Parathyroid adenoma (tissue), 2 donors: ENCODE measurements at regions not wholly inside any gene's neighbourhood (a gene's known extent, or its start where the extent isn't known, plus 50 kb on each side); places are given as distances from the start of the nearest gene placed in this dataset.

Experiments
- H2AFZ ChIP-seq: fragments of 300-600 bp; sonication (generic); one replicate; pipeline ENCODE4 v1.7.0; 2017; ENCODE audit warnings: antibody characterized with exemption, mild to moderate bottlenecking
- H3K27ac ChIP-seq: fragments of 300-600 bp; sonication (generic); one replicate; pipeline ENCODE4 v1.7.0; 2017
- H3K27me3 ChIP-seq: fragments of 300-600 bp; sonication (generic); one replicate; pipeline ENCODE4 v1.7.0; 2017; ENCODE audit warnings: low read length; ENCODE audit not compliant: control insufficient read depth, insufficient read depth
- H3K36me3 ChIP-seq: fragments of 300-600 bp; sonication (generic); one replicate; pipeline ENCODE4 v1.7.0; 2017; ENCODE audit warnings: low read length; ENCODE audit not compliant: control insufficient read depth, insufficient read depth
- H3K4me1 ChIP-seq: fragments of 300-600 bp; sonication (generic); one replicate; pipeline ENCODE4 v1.7.0; 2017; ENCODE audit warnings: control low read depth
- H3K4me2 ChIP-seq: fragments of 300-600 bp; sonication (generic); one replicate; pipeline ENCODE4 v1.7.0; 2017; ENCODE audit warnings: low read length
- H3K4me3 ChIP-seq: fragments of 300-600 bp; sonication (generic); one replicate; pipeline ENCODE4 v1.7.0; 2017; ENCODE audit warnings: low read depth, low read length
- H3K79me2 ChIP-seq: fragments of 300-600 bp; sonication (generic); one replicate; pipeline ENCODE4 v1.7.0; 2017; ENCODE audit warnings: control low read depth
- H3K9ac ChIP-seq: fragments of 300-600 bp; sonication (generic); one replicate; pipeline ENCODE4 v1.7.0; 2017; ENCODE audit warnings: mild to moderate bottlenecking
- H3K9me3 ChIP-seq: fragments of 300-600 bp; sonication (generic); one replicate; pipeline ENCODE4 v1.7.0; 2017; ENCODE audit warnings: low read length; ENCODE audit not compliant: control insufficient read depth
- TF ChIP-seq, protein P1 (sequence below): fragments of 300-600 bp; sonication (generic); IDR thresholded peaks from one replicate; pipeline ENCODE4 v1.7.0; 2017; ENCODE audit warnings: antibody characterized with exemption, mild to moderate bottlenecking
- donor health status: primary hyperparathyroidism.

GRCh38 chr10:28220811-28221210 lies 82.1 kb downstream of the MPP7 start:
- no peaks in the 10 kb centered on the region for H3K4me1 ChIP-seq
- H3K9ac ChIP-seq, result no peak overlapping the region
- no peaks in the 10 kb centered on the region for H3K9me3 ChIP-seq
- H3K27ac ChIP-seq, result no peak overlapping the region
- H3K27me3 ChIP-seq, result no peaks in the 10 kb centered on the region
- H3K79me2 ChIP-seq, result no peaks in the 10 kb centered on the region
- TF ChIP-seq, protein P1, sequence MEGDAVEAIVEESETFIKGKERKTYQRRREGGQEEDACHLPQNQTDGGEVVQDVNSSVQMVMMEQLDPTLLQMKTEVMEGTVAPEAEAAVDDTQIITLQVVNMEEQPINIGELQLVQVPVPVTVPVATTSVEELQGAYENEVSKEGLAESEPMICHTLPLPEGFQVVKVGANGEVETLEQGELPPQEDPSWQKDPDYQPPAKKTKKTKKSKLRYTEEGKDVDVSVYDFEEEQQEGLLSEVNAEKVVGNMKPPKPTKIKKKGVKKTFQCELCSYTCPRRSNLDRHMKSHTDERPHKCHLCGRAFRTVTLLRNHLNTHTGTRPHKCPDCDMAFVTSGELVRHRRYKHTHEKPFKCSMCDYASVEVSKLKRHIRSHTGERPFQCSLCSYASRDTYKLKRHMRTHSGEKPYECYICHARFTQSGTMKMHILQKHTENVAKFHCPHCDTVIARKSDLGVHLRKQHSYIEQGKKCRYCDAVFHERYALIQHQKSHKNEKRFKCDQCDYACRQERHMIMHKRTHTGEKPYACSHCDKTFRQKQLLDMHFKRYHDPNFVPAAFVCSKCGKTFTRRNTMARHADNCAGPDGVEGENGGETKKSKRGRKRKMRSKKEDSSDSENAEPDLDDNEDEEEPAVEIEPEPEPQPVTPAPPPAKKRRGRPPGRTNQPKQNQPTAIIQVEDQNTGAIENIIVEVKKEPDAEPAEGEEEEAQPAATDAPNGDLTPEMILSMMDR, result no peak
- H3K4me2 ChIP-seq, result no peak overlapping the region
- no peak overlapping the region for H3K4me3 ChIP-seq
- no peak overlapping the region for H2AFZ ChIP-seq
- no peaks in the 10 kb centered on the region for H3K36me3 ChIP-seq

DNA sequence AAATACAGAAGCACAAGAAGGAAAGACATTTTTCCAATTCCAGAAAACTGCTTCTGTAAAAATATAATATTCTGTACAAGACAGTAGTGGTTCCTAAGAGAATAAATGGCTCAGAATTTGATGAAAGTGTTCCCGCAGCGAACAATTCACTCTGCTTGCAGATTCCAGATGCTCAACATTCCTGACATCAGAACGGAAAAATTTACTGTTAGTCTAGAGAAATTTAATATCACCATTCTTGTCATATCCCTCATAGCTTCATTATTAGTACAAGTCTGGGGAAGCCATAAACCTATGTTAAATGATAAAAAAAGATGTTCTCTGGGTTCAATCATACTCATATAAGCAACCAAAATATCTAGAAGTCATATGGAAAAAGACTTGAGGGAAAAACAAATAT lies 83.6 kb downstream of the MPP7 start:
- Histone ChIP-seq H2AFZ (no peak overlapping the region), H3K4me2 (no peak overlapping the region), H3K9ac (no peak overlapping the region), H3K79me2 (no peaks in the 10 kb centered on the region), H3K27me3 (no peaks in the 10 kb centered on the region), H3K27ac (no peak overlapping the region), H3K4me1 (no peaks in the 10 kb centered on the region), H3K9me3 (no peaks in the 10 kb centered on the region), H3K36me3 (no peaks in the 10 kb centered on the region), H3K4me3 (no peak overlapping the region)
- TF ChIP-seq, protein P1, result no peak

GRCh38 chr10:28217848-28218247 lies 85.0 kb downstream of the MPP7 start:
- no peaks in the 10 kb centered on the region for H3K9me3 ChIP-seq
- no peak overlapping the region for H3K4me2 ChIP-seq
- no peak overlapping the region for H3K9ac ChIP-seq
- H3K4me1 ChIP-seq, result no peaks in the 10 kb centered on the region
- H3K27me3 ChIP-seq, result no peaks in the 10 kb centered on the region
- H3K4me3 ChIP-seq, result no peak overlapping the region
- no peaks in the 10 kb centered on the region for H3K79me2 ChIP-seq
- no peaks in the 10 kb centered on the region for H3K36me3 ChIP-seq
- no peak overlapping the region for H3K27ac ChIP-seq
- H2AFZ ChIP-seq, result no peak overlapping the region
- TF ChIP-seq, protein P1, result no peak

DNA sequence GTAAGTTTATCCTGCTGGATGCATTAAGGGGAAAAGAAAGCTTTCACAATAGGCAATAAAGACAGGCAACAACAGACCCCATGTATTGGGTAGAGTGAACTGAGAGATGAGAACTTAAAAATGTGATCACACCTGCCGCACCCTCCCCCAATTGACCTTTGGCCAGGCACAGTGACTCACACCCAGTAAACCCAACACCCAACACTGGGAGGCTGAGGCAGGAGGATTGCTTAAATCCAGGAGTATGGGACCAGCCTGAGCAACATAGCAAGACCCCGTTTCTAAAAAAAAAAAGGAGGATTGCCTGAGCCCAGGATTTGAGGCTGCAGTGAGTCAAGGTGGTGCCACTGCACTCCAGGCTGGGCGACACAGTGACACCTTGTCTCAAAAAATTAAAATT lies 86.9 kb downstream of the MPP7 start:
- Histone ChIP-seq H3K9ac (no peak overlapping the region), H3K4me3 (no peak overlapping the region), H3K27me3 (no peaks in the 10 kb centered on the region), H3K9me3 (no peaks in the 10 kb centered on the region), H3K4me2 (no peak overlapping the region), H3K36me3 (no peaks in the 10 kb centered on the region), H3K27ac (no peak overlapping the region), H2AFZ (no peak overlapping the region), H3K4me1 (no peaks in the 10 kb centered on the region), H3K79me2 (no peaks in the 10 kb centered on the region)
- TF ChIP-seq, protein P1, result no peak

DNA sequence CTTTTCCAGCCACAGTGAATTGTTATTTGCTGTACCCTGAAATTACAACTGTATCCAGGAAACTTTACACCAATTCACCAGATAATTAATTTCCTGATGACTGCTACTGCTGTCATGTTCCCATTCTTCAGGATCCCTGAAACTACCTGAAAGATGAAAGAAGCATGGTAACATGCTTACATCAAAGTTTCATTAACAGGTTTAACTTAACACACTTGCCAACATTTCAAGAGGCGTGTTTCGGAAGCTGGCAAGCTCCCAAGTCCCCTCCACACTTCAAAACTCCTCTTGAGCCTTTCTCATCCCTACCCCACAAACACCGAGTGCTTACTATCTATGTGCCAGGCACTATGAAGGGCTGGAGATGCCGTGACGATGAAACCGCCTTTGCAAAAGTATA lies 88.6 kb downstream of the MPP7 start:
- TF ChIP-seq, protein P1, result no peak
- Histone ChIP-seq H3K9ac (no peak overlapping the region), H3K27ac (no peak overlapping the region), H3K36me3 (no peaks in the 10 kb centered on the region), H2AFZ (no peak overlapping the region), H3K4me2 (no peak overlapping the region), H3K27me3 (no peaks in the 10 kb centered on the region), H3K9me3 (no peaks in the 10 kb centered on the region), H3K79me2 (no peaks in the 10 kb centered on the region), H3K4me1 (no peaks in the 10 kb centered on the region), H3K4me3 (no peak overlapping the region)
